DOHH2 (cell line): ENCODE measurements at regions not wholly inside any gene's neighbourhood (a gene's known extent, or its start where the extent isn't known, plus 50 kb on each side); places are given as distances from the start of the nearest gene placed in this dataset.

Experiments used
- H3F3A ChIP-seq: fragments of 200-600 bp; sonication (generic), shearing (Covaris generic); 2 replicates; pipeline ENCODE4 v1.6.0; 2016; ENCODE audit warnings: antibody characterized with exemption, mild to moderate bottlenecking; ENCODE audit not compliant: control insufficient read depth, insufficient read depth
- H3K27ac ChIP-seq: fragments of 200-600 bp; sonication (generic); 2 replicates; pipeline ENCODE4 v1.5.1; 2014; ENCODE audit warnings: low read depth, mild to moderate bottlenecking, low read length, moderate library complexity
- H3K27me3 ChIP-seq: fragments of 200-600 bp; sonication (generic); 2 replicates; pipeline ENCODE4 v1.6.1; 2014; ENCODE audit warnings: mild to moderate bottlenecking, low read length, mixed read lengths; ENCODE audit not compliant: control insufficient read depth
- H3K36me3 ChIP-seq: fragments of 200-600 bp; sonication (generic); 2 replicates; pipeline ENCODE4 v1.6.1; 2014; ENCODE audit warnings: mild to moderate bottlenecking, low read length, moderate library complexity, mixed read lengths; ENCODE audit not compliant: control insufficient read depth
- H3K4me1 ChIP-seq: fragments of 200-600 bp; sonication (generic); 2 replicates; pipeline ENCODE4 v1.6.1; 2014; ENCODE audit warnings: mild to moderate bottlenecking, low read length, mixed read lengths; ENCODE audit not compliant: control insufficient read depth
- H3K4me2 ChIP-seq: fragments of 200-600 bp; sonication (generic); 2 replicates; pipeline ENCODE4 v1.6.0; 2014; ENCODE audit warnings: mild to moderate bottlenecking, low read length, moderate library complexity
- H3K4me3 ChIP-seq: fragments of 200-600 bp; sonication (generic); 2 replicates; pipeline ENCODE4 v1.5.1; 2014; ENCODE audit warnings: mild to moderate bottlenecking, low read length, mixed read lengths
- H3K79me2 ChIP-seq: fragments of 200-600 bp; sonication (generic); 2 replicates; pipeline ENCODE4 v1.6.1; 2014; ENCODE audit warnings: mild to moderate bottlenecking, low read length, mixed read lengths; ENCODE audit not compliant: control insufficient read depth
- H3K9me2 ChIP-seq: fragments of 200-600 bp; sonication (generic); replicated peaks from 2 replicates; pipeline ENCODE4 v1.6.1; 2014; ENCODE audit warnings: mild to moderate bottlenecking, low read length, mixed read lengths; ENCODE audit not compliant: control insufficient read depth
- H3K9me3 ChIP-seq: fragments of 200-600 bp; sonication (generic); 2 replicates; pipeline ENCODE4 v1.6.1; 2014; ENCODE audit warnings: antibody characterized with exemption, low read length, mixed read lengths; ENCODE audit not compliant: control insufficient read depth, insufficient read depth
- H4K20me1 ChIP-seq: fragments of 200-600 bp; sonication (generic); 2 replicates; pipeline ENCODE4 v1.6.0; 2014; ENCODE audit warnings: low read depth, mild to moderate bottlenecking, antibody characterized with exemption, low read length, moderate library complexity; ENCODE audit not compliant: control insufficient read depth, insufficient read depth
- EZH2phosphoT487 ChIP-seq: fragments of 200-600 bp; sonication (generic); IDR thresholded peaks from 2 replicates; pipeline ENCODE4 v1.6.1; 2017; ENCODE audit warnings: borderline replicate concordance, mild to moderate bottlenecking, antibody characterized with exemption, low read length, moderate library complexity, mixed read lengths
- TF ChIP-seq, protein P1 (sequence below): fragments of 200-600 bp; sonication (generic); IDR thresholded peaks from one replicate; pipeline ENCODE4 v1.5.1; 2014; ENCODE audit warnings: antibody characterized with exemption, mild to moderate bottlenecking, low read depth, low read length; ENCODE audit not compliant: poor library complexity, severe bottlenecking

DNA sequence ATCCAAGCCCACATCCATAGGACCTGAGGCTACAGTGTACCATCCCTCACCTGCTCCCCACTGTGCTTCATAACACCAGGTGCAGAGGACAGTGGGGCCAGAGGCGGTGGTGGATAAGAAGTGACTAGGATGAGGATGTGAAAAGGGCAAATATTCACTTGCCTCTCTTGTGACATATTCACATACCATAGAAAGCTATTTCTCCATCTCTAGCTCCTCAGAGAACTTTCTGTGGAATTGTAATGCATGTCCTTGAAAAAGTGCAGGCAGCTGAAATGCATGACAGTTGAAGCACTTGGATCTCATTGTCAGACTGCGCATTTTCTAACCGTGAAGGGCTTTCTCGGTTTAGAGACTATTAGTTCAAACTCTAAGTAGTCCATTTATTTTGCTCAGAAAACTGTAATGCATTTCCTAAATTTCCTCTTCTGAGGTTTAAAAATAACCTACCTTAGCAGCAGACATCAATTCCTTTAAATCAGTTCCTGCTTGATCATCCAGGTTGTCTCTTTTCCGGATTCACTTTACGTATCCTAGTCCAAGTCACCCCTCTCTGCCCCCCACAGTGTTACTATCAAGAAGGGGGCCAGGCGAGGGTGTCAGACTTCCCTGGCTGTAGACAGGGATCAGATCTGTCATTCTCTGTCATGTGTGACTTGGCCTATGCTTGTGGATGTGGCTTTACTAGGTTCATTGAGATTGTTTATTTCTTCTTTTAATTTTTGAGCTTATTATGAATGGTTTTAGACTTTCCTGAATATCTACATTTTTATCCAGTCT lies 984.0 kb upstream of the TMEM132C start:
- TF ChIP-seq, protein P1, sequence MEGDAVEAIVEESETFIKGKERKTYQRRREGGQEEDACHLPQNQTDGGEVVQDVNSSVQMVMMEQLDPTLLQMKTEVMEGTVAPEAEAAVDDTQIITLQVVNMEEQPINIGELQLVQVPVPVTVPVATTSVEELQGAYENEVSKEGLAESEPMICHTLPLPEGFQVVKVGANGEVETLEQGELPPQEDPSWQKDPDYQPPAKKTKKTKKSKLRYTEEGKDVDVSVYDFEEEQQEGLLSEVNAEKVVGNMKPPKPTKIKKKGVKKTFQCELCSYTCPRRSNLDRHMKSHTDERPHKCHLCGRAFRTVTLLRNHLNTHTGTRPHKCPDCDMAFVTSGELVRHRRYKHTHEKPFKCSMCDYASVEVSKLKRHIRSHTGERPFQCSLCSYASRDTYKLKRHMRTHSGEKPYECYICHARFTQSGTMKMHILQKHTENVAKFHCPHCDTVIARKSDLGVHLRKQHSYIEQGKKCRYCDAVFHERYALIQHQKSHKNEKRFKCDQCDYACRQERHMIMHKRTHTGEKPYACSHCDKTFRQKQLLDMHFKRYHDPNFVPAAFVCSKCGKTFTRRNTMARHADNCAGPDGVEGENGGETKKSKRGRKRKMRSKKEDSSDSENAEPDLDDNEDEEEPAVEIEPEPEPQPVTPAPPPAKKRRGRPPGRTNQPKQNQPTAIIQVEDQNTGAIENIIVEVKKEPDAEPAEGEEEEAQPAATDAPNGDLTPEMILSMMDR, result no peak
- Histone ChIP-seq H3K4me1 (no peaks in the 10 kb centered on the region), H3K27ac (no peak overlapping the region), H3K9me2 (no peaks in the 10 kb centered on the region), H3K9me3 (no peaks in the 10 kb centered on the region), H3F3A (no peaks in the 10 kb centered on the region), H3K27me3 (no peaks in the 10 kb centered on the region), H3K79me2 (no peaks in the 10 kb centered on the region), H4K20me1 (no peaks in the 10 kb centered on the region), H3K36me3 (no peaks in the 10 kb centered on the region), H3K4me2 (no peak overlapping the region), H3K4me3 (no peak overlapping the region)

DNA sequence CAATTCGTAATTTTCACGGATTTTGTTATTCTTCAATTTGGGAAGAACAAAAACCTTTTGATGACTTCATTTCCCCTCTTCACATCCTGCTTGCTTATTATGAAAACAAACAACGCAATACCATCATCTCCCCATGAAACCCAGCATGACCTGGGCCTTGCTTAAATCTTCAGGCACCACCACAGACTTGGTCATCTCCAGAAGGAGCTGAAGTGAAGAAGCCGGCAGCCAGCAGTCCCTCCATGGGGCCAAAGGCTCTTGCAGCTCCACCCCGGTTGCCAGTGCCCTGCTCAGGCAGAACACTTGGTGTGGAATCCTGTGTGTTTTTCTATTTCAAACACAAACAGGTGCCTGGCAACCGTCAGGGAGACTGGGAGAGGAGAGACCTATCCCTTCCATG lies 982.9 kb upstream of the TMEM132C start:
- H3K4me2 ChIP-seq, result no peak overlapping the region
- H3K9me3 ChIP-seq, result no peaks in the 10 kb centered on the region
- no peaks in the 10 kb centered on the region for H4K20me1 ChIP-seq
- H3K9me2 ChIP-seq, result no peaks in the 10 kb centered on the region
- no peaks in the 10 kb centered on the region for H3K27me3 ChIP-seq
- H3F3A ChIP-seq, result no peaks in the 10 kb centered on the region
- no peak overlapping the region for H3K4me3 ChIP-seq
- TF ChIP-seq, protein P1, result no peak
- no peak for TF ChIP-seq EZH2phosphoT487
- H3K36me3 ChIP-seq, result no peaks in the 10 kb centered on the region
- no peaks in the 10 kb centered on the region for H3K79me2 ChIP-seq
- no peaks in the 10 kb centered on the region for H3K4me1 ChIP-seq
- no peak overlapping the region for H3K27ac ChIP-seq

DNA sequence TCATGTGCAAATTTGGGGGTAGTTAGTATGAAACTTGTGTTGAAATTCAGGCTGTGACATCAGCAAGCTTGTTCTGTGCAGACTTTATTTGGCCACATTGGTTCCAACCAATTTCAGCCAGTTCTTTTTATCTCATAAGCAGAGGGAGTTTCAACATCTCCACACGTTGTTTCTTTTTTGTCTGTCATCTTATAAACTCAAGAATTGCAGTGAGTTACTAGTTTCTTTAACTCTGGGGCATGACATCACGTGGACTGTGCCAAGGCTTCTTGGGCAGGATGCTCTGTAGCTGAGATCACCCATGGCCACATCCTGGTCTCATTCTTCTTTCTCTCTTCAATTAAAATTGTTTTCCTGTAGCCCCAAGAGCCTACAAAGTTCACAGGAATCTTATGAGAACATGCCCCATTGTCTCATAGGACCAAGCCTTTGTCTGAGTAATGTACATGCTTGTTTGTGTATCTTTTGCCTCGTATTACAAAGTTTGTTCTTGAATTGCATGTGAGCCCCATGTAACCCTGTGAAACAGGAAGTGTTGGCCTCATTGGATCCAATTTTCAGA lies 982.0 kb upstream of the TMEM132C start:
- no peak overlapping the region for H3K4me2 ChIP-seq
- H3K27me3 ChIP-seq, result no peaks in the 10 kb centered on the region
- TF ChIP-seq EZH2phosphoT487, result no peak
- TF ChIP-seq, protein P1, result no peak
- no peaks in the 10 kb centered on the region for H3K9me2 ChIP-seq
- H3F3A ChIP-seq, result no peaks in the 10 kb centered on the region
- H3K79me2 ChIP-seq, result no peaks in the 10 kb centered on the region
- no peak overlapping the region for H3K4me3 ChIP-seq
- no peaks in the 10 kb centered on the region for H3K36me3 ChIP-seq
- no peaks in the 10 kb centered on the region for H4K20me1 ChIP-seq
- no peaks in the 10 kb centered on the region for H3K4me1 ChIP-seq
- no peak overlapping the region for H3K27ac ChIP-seq
- no peaks in the 10 kb centered on the region for H3K9me3 ChIP-seq
